ENCODE measurements at regions not wholly inside any gene's neighbourhood (a gene's known extent, or its start where the extent isn't known, plus 50 kb on each side); places are given as distances from the start of the nearest gene placed in this dataset.

DNA sequence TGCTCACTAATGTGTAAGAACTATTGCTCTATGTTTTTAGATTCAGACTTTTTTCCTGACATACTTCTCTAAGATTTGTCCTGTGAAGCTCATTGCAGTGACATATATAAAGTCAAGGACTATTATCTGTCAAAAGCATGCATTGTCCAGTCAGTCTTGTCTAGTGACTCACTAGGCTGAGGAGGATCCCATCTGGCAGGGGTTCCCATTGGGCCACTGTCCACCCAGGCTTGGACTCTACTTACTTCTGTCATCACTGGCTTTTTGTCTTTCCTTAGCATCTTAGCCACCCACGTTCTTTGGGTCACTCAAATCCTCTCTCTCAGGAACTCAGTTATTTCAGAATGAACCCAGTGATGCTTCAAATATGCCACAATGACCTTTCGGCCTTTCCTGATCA is 132.6 kb upstream of the NABP1 start:
- TF ChIP-seq, protein P1, sequence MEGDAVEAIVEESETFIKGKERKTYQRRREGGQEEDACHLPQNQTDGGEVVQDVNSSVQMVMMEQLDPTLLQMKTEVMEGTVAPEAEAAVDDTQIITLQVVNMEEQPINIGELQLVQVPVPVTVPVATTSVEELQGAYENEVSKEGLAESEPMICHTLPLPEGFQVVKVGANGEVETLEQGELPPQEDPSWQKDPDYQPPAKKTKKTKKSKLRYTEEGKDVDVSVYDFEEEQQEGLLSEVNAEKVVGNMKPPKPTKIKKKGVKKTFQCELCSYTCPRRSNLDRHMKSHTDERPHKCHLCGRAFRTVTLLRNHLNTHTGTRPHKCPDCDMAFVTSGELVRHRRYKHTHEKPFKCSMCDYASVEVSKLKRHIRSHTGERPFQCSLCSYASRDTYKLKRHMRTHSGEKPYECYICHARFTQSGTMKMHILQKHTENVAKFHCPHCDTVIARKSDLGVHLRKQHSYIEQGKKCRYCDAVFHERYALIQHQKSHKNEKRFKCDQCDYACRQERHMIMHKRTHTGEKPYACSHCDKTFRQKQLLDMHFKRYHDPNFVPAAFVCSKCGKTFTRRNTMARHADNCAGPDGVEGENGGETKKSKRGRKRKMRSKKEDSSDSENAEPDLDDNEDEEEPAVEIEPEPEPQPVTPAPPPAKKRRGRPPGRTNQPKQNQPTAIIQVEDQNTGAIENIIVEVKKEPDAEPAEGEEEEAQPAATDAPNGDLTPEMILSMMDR (IDR thresholded peaks at IDR 0.05; ENCODE audit: insufficient read depth, low read length) = no peak
- TF ChIP-seq POLR2AphosphoS5 (IDR thresholded peaks at IDR 0.05; ENCODE audit: low read depth) (no peak), GABPA (IDR thresholded peaks at IDR 0.05; ENCODE audit: low read depth) (no peak), SPI1 (IDR thresholded peaks at IDR 0.05; ENCODE audit: borderline replicate concordance, low read depth) (no peak)
- TF ChIP-seq, protein P2, sequence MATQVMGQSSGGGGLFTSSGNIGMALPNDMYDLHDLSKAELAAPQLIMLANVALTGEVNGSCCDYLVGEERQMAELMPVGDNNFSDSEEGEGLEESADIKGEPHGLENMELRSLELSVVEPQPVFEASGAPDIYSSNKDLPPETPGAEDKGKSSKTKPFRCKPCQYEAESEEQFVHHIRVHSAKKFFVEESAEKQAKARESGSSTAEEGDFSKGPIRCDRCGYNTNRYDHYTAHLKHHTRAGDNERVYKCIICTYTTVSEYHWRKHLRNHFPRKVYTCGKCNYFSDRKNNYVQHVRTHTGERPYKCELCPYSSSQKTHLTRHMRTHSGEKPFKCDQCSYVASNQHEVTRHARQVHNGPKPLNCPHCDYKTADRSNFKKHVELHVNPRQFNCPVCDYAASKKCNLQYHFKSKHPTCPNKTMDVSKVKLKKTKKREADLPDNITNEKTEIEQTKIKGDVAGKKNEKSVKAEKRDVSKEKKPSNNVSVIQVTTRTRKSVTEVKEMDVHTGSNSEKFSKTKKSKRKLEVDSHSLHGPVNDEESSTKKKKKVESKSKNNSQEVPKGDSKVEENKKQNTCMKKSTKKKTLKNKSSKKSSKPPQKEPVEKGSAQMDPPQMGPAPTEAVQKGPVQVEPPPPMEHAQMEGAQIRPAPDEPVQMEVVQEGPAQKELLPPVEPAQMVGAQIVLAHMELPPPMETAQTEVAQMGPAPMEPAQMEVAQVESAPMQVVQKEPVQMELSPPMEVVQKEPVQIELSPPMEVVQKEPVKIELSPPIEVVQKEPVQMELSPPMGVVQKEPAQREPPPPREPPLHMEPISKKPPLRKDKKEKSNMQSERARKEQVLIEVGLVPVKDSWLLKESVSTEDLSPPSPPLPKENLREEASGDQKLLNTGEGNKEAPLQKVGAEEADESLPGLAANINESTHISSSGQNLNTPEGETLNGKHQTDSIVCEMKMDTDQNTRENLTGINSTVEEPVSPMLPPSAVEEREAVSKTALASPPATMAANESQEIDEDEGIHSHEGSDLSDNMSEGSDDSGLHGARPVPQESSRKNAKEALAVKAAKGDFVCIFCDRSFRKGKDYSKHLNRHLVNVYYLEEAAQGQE (IDR thresholded peaks at IDR 0.05; ENCODE audit: insufficient replicate concordance, low read depth) = no peak

All from HL-60 (cell line).